Testis (tissue), 2 donors: ENCODE measurements at regions not wholly inside any gene's neighbourhood (a gene's known extent, or its start where the extent isn't known, plus 50 kb on each side); places are given as distances from the start of the nearest gene placed in this dataset.

Source experiments
- DNase-seq: peaks from one replicate; pipeline ENCODE4 v3.0.0-alpha.2; 2019
- H3K27ac ChIP-seq, 2 donors: fragments of 200-600 bp; sonication (generic); one replicate each; pipeline ENCODE4 v1.5.1; 2019
- H3K27me3 ChIP-seq: fragments of 200-600 bp; sonication (generic); one replicate; pipeline ENCODE4 v1.5.1; 2019
- H3K36me3 ChIP-seq: fragments of 200-600 bp; sonication (generic); one replicate; pipeline ENCODE4 v1.5.1; 2017; ENCODE audit warnings: low read depth; ENCODE audit errors: missing control alignments
- H3K4me1 ChIP-seq: fragments of 200-600 bp; sonication (generic); one replicate; pipeline ENCODE4 v1.5.1; 2019
- H3K4me3 ChIP-seq, 2 donors: fragments of 200-600 bp; sonication (generic); one replicate each; pipeline ENCODE4 v1.5.1; 2017 to 2019
- H3K9me3 ChIP-seq: fragments of 200-600 bp; sonication (generic); one replicate; pipeline ENCODE4 v1.5.1; 2017
- POLR2A ChIP-seq: fragments of 450-650 bp; IDR thresholded peaks from one replicate; pipeline ENCODE4 v1.6.1; 2017; ENCODE audit warnings: antibody characterized with exemption, mild to moderate bottlenecking, moderate library complexity
- WGBS, 2 donors: methylation state at CpG; one replicate each; pipeline ENCODE4 v1.1.5; 2018; 5-methylcytosine and 5-hydroxymethylcytosine counted together
- intact Hi-C: fragments of 100-400 bp; cut with DNase I; formaldehyde crosslinking; loops from one replicate; pipeline ENCODE4 v1.15.1; 2023; ENCODE audit warnings: low total_unique reads
- TF ChIP-seq, protein P1 (sequence below), 3 experiments: fragments of 450-650 bp in 2 of 3; fragments of 200-600 bp in 1 of 3; sonication (generic) in 1 of 3; IDR thresholded peaks; one replicate each; pipeline ENCODE4 v1.5.1; 2016 to 2019; ENCODE audit warnings: antibody characterized with exemption in 3 of 3, mild to moderate bottlenecking in 2 of 3, moderate library complexity in 1 of 3

- H3K9me3 ChIP-seq, result no peaks in the 10 kb centered on the region
- H3K27me3 ChIP-seq, result no peaks in the 10 kb centered on the region
- no peaks in the 10 kb centered on the region for H3K4me1 ChIP-seq
- TF ChIP-seq, protein P1, sequence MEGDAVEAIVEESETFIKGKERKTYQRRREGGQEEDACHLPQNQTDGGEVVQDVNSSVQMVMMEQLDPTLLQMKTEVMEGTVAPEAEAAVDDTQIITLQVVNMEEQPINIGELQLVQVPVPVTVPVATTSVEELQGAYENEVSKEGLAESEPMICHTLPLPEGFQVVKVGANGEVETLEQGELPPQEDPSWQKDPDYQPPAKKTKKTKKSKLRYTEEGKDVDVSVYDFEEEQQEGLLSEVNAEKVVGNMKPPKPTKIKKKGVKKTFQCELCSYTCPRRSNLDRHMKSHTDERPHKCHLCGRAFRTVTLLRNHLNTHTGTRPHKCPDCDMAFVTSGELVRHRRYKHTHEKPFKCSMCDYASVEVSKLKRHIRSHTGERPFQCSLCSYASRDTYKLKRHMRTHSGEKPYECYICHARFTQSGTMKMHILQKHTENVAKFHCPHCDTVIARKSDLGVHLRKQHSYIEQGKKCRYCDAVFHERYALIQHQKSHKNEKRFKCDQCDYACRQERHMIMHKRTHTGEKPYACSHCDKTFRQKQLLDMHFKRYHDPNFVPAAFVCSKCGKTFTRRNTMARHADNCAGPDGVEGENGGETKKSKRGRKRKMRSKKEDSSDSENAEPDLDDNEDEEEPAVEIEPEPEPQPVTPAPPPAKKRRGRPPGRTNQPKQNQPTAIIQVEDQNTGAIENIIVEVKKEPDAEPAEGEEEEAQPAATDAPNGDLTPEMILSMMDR (IDR thresholded peaks at IDR 0.05), result no peak
- no peak for TF ChIP-seq POLR2A
- H3K4me3 ChIP-seq, result no peak overlapping the region
- DNase-seq, result no peak
- H3K36me3 ChIP-seq, result no peaks in the 10 kb centered on the region
- no peak overlapping the region for H3K27ac ChIP-seq
- intact Hi-C loops, result no loop called here
Observed at GRCh38 chr4:79150820-79151416, 174.9 kb downstream of the NAA11 start.

GRCh38 chr4:79148369-79148768 lies 177.5 kb downstream of the NAA11 start:
- 91 to 96% methylated on average over 2 of the region's 2 CpGs for WGBS, 2 donors
- no peaks in the 10 kb centered on the region for H3K36me3 ChIP-seq
- H3K9me3 ChIP-seq, result no peaks in the 10 kb centered on the region
- intact Hi-C loops, result no loop called here
- no peak overlapping the region for H3K4me3 ChIP-seq
- H3K27me3 ChIP-seq, result no peaks in the 10 kb centered on the region
- no peak for DNase-seq
- no peaks in the 10 kb centered on the region for H3K4me1 ChIP-seq
- H3K27ac ChIP-seq, result no peak overlapping the region
- no peak for TF ChIP-seq POLR2A
- TF ChIP-seq, protein P1 (IDR thresholded peaks at IDR 0.05), result no peak

- H3K4me1 ChIP-seq, result no peaks in the 10 kb centered on the region
- H3K4me3 ChIP-seq, result no peak overlapping the region
- no peak overlapping the region for H3K27ac ChIP-seq
- TF ChIP-seq POLR2A, result no peak
- TF ChIP-seq, protein P1 (IDR thresholded peaks at IDR 0.05), result no peak
- H3K9me3 ChIP-seq, result no peaks in the 10 kb centered on the region
- H3K36me3 ChIP-seq, result no peaks in the 10 kb centered on the region
- no peak for DNase-seq
- WGBS, 2 donors, result 79 to 88% methylated on average over 1 of the region's 1 CpG
- no peaks in the 10 kb centered on the region for H3K27me3 ChIP-seq
- intact Hi-C loops, result no loop called here
Observed at GRCh38 chr4:79147251-79147650, 178.6 kb downstream of the NAA11 start.

- intact Hi-C loops, result no loop called here
- no peaks in the 10 kb centered on the region for H3K4me1 ChIP-seq
- DNase-seq, result no peak
- no peak overlapping the region for H3K27ac ChIP-seq
- H3K9me3 ChIP-seq, result no peaks in the 10 kb centered on the region
- TF ChIP-seq, protein P1 (IDR thresholded peaks at IDR 0.05), result no peak
- no peak for TF ChIP-seq POLR2A
- H3K27me3 ChIP-seq, result no peaks in the 10 kb centered on the region
- H3K36me3 ChIP-seq, result no peaks in the 10 kb centered on the region
- no peak overlapping the region for H3K4me3 ChIP-seq
- WGBS, 2 donors, result 65 to 76% methylated on average over 2 to 3 of the region's 3 CpGs
Observed at GRCh38 chr4:79141530-79141929, 184.3 kb downstream of the NAA11 start.

GRCh38 chr4:79134767-79135166 lies 191.1 kb downstream of the NAA11 start:
- TF ChIP-seq, protein P1 (IDR thresholded peaks at IDR 0.05), result no peak
- TF ChIP-seq POLR2A, result no peak
- Histone ChIP-seq H3K4me3 (no peak overlapping the region), H3K36me3 (no peaks in the 10 kb centered on the region), H3K4me1 (no peaks in the 10 kb centered on the region), H3K27me3 (no peaks in the 10 kb centered on the region), H3K9me3 (no peaks in the 10 kb centered on the region), H3K27ac (no peak overlapping the region)
- no peak for DNase-seq
- intact Hi-C loops, result no loop called here
